Stimulated activated CD4-positive, alpha-beta T cell treated with anti-CD3 and anti-CD28 coated beads, Interleukin-4, amount 100 ng/mL, for 24 hours (primary cell): ENCODE measurements at regions not wholly inside any gene's neighbourhood (a gene's known extent, or its start where the extent isn't known, plus 50 kb on each side); places are given as distances from the start of the nearest gene placed in this dataset.

Experiments
- DNase-seq: peaks from one replicate; pipeline ENCODE4 v3.0.0-alpha.2; 2020

DNA sequence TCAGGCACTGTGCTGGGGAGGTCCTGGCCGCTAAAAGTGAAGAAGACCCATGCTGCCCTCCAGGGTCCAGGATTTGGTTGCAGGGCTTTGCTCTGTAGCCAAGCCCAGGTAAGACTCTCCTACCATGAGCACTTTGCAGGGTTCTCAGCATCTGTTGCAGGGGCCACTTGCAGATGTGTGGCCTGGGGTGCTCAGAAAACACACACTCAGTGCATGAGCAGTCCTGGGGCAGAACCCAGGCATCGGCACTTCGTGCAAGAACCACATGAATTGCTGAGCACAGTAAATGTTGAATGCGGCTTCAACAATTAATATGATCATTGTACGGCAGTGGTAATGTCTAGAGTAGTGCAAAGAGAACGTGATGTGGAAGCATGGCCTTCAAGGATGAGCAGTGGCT, 98.5 kb upstream of the SMIM21 start:
- no peak for DNase-seq

DNA sequence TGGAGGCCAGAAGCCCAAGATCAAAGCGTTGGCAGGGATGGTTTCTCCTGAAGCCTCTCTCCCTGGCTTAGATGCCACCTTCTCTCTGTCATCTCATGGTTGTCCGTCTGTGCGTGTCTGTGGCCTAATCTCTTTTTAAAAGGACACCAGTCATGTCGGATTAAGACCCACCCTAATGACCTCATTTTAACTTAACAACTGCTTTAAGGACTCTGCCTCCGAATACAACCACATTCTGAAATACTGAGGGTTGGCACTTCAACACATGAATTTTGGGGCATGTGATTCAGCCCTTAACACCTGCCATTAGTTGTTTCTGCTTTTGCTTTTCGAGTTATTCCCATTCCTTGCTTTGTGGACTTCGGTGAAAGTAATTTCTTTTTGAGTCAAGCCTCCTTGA, 97.8 kb upstream of the SMIM21 start:
- no peak for DNase-seq

DNA sequence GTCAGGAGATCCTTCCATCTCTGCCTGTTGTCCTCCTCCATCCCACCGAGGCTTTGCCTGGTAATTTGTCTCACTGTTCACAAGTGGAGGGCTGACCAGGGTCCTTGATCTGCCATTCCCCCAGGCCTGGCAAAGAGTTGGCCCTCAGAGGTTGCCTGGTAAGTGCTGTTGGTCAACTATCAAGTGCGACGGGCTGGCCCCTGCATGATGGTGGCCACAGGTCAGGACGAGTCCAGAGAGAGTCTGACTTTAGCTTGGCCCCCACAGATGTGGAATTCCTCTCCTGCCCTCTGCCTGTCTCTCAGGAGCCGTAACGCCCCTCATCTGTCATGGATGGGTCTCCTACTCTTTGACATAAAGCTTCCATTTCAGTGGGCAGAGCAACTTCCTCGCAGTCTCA, 97.3 kb upstream of the SMIM21 start:
- DNase-seq, result no peak

DNA sequence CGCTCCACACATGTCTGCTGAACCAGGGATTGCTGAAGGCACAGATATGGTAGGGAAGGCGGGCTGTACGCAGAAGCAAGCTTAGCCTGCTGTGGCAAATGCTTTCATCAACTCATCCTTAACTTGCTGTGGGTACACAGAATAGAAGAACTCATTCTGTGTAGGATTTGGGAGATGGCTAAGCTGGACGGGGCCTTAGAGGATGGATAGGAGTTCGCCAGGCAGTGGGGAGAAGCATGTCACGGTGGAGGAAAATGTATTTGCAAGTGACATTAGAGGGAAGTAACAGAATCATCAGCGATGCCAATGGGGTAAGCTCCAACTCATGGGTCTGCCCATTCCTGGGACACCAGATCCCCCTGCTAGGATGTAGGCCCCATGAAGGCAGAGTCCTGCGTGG, 96.7 kb upstream of the SMIM21 start:
- DNase-seq, result no peak

DNA sequence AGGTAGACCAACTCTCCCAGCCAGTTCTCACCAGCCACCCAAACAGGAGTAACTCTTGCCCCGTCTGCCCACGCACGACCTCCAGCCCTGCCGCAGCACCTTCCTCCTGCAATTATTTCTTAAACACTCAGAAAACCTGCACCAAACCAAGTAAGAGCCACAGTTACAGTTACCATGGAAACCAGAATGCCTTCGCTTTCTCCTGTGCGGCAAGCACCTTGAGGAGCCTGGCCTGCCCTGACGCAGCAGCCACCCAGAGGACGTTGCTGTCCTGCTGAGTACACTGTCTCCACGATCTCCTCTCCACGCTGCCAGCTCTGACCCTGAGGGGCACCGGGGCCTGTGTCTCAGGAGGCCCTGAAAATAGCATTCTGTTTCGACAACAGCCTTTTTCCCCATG, 94.3 kb upstream of the SMIM21 start:
- no peak for DNase-seq

DNA sequence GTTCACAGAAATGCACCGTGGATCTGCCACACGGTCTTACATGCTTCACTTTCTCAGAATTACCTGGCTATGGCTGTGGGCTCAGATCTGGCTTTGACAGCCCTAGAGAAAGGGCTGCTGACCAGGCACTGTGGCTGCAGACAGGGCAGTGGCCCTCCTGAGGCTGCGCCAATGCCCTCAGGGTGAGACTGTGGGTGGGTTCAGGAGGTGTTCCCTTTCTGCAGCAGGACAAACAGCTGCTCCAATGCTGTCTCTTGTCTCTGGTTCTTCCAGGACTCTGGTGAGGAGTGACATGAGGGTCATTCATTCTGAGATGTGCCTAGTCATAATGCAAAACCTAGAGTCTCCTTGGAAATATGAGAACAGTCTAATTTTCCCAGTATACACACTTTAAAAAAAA, 90.5 kb upstream of the SMIM21 start:
- DNase-seq, result no peak

DNA sequence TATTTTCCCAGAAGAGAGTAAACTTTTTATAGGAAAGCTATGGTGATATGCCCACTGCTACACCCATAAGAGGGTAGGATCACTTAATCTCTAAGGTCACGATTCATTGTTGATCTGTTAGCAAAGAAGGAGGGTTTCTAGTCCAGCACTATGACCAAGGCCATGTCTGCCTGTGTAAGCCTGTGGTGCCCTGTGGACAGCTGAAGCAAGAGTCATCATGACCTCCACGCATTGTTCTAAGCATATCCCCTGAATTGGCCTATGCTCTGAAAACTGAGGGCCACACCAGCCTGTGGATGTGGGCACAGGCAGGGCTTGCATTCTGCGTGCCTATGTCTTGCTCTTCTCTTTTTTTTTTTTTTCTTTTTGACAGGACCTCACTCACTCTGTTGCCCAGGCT, 89.8 kb upstream of the SMIM21 start:
- DNase-seq, result no peak

DNA sequence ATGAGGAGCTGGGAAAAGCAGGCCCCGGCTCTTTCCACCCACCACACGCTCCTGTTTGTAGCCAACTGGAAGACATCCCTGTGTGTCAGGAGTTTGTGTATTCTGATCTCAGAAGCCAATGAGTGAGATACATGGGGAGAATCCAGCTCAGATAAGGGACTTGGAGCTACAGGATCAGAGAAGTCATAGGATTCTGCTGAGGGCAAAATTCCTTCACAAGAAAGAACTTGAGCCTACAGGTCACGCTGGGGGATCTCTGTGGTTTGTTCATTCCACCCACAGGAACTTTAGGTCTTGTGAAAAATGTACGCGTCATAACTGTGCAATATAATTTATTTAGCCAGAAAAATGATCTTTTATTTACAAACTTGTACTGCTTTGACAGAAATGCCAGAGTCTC, 80.1 kb upstream of the SMIM21 start:
- DNase-seq, result no peak

DNA sequence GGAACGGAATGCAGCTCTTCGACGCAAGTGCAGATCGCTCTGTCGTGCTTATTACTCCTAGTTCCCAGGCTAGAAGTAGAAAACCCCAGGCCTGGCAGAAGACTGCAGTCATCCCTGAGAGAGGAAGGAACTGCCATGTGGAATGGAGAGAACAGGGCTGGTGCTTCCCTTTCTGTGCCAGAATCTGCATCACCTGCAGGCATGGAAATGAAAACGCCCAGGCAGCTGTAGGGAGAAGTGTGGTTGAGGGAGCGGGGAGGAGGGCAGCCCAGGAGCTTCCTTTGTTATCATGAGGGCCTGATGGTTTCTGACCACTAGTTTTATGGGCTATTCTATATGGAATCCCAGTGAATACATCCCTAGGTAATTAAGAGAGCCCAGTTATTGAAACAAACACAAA, 79.4 kb upstream of the SMIM21 start:
- no peak for DNase-seq

DNA sequence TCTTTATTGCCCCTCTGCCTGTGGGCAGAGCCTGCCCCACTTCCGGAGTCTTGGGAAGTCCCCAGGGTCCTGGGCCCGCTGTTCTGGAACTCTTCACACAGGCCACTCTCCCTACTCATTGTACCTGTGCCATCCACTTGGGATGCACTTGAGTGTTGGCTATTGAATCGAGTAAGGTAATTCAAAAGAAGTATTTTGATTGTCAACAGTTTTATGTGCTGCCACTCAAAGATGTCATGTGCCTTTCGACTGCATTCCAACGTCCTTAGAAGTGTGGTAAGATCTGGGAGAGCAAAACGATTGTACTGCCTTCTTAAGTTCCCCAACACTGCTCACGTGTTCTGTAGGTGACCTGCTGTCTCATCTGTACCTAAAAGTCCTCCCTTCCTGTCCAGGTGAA, 77.0 kb upstream of the SMIM21 start:
- DNase-seq, result no peak

DNA sequence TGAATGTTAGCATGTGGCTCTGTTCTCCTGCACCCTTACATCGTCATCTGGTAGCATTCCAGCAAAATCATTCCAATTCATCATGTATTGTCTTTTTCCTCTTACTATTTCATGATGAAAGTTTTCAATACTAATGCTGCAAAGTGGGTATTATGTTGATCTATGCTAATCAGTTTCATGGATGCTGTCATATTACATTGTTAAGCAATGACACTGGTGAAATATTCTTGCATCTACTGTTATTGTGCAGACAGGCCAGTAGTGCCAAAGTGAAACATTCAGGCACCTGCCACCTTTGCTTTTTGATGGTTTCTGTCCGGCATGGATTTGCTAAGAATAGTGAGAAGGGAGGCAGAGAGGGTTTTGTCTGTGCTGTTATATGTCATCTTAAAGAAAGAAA, 76.1 kb upstream of the SMIM21 start:
- DNase-seq, result no peak

DNA sequence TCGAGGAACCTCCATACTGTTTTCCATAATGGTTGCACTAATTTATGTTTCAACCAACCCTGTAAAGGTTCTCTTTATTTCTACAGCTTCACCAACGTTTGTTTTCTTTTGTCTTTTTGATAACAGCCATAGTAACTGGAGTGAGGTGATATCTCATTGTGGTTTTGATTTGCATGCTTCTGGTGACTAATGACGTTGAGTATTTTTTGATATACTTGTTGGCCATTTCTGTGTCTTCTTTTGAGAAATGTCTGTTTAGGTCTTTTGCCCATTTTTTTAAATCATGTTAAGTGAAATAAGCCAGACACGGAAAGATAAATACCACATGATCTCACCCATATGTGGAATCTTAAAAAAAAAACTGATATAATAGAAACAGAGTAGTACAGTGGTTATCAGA, 74.8 kb upstream of the SMIM21 start:
- DNase-seq, result no peak

DNA sequence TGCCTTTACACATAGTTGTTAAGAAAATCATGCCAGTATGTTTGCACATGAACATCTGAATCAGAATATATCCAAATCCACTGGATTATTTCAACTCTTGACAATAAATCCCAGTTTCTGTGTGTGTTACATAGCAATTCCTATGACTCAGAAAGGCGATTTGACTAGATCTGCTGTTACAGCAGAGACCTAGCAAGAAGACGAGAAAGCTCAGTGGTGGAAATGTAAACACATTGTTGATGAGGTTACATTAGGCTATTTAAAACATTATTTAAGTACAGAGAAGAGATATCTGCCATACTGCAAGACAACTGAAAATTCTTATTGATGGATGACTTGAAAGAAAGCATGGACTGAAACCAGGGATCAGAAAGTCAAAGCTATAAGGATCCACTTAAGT, 73.0 kb upstream of the SMIM21 start:
- DNase-seq, result no peak

DNA sequence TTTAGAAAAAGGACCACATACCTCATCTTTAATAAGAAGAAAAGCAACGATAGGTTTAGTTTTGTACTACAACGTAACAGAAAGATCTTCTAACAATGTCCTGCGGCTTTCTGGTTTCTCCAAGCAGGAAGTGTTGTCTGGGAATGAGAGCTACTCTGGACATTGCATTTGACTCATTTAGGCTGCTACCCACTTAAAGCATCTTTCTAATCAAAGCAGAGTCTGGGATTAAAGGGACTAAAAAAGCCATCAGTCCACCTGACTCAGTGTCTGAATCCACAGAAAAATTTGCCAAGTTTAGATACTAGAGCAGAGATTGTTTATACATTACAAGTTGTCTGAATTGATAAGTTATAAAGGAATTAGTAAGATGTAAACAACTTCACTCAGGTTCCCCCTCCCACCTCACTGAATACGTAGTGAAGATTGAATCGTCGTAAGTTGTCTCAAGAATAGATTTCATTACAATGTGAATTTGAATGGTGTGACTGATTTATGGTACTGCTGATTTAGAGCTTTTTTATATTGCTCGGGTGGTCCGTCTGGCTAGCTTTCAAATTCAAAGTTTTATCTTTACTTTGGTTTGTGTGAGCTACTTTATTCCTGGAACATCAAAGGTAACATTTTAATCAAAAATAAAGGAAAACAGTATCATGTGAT, 70.2 kb upstream of the SMIM21 start:
- no peak for DNase-seq

DNA sequence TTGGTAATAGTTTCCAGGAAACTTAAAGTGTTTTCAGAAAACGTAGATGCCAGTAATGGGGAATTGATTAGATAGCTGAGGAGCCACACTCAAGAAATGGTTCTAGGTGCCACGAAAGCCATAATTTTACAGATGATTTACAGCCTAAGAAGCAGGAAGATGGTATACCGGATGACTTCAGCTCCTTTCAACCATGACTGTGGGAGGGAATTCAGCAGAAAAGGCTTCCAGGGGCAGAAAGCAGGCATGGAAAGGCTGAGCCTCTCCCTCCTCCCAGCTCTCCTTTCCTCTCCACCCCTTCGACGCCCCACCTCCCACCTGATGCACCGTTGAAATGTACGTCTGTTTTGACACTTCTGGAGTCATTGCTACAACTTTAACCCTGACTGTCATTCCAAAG, 68.6 kb upstream of the SMIM21 start:
- no peak for DNase-seq

DNA sequence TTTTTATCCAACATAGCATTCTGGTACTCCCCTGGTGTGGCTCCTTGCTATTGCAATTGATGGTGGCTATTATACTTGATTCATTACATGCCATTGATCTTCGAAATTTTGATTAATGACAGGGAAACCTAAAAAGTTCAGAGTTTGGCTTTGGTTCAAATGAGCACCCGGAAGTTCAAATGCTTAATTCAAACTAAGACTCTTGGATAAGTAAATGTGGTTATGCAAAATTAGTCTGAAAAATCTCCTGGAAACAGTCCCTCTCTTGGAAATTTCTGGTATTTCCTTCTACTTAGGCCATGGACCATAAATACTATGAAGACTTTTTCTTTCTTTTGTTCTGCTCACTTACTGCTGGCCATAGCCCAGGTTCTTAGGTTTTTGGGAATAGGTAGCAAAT, 65.3 kb upstream of the SMIM21 start:
- DNase-seq, result no peak

DNA sequence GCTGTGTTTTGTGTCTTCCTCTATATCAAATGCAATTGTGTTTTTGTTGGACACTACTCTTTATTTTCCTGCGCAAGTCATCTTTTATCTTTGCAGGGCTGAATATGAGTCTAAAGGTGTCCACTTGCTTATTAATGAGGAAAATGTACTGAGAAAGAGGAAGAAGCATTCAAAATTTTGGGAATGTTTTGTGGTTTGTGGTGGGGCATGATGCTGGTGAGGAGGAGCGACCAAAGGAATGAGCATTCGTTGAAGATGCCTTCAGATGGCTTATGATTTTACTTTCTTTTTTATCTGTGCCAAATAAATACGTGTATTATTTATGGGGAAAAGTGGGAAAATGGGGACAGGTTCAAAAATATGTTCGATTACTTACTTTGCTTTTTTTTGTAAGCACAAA, 63.9 kb upstream of the SMIM21 start:
- DNase-seq, result no peak

DNA sequence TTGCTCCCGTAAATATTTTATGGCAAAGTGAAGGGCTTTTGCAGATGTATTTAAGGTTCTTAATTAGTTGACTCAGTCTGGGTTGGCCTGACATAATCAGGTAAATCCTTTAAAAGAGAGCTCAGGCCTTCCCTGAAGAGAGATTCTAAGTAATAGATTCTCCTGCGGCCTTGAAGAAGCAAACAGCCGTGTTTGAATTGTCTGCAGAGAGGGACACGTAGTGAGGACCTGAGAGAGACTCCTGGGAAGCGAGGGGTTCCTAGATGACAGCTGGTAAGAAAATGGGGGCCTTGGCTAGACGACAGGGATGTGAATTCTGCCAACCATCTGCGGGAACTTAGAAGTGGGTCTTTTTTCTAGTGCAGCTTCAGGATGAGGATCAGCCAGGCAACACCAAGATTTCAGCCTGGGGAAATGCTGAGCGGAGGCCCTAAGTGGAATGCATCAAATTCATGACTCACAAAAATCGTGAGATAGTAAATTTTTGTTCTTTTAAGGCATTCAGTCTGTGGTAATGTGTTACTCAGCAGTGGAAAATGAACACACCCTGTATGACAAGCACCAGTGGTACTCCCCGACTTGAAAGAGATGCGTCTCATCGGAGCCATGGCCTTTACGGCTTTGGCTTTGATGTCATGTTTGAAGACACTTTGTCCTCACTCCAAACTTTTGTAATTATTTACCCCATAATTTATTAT, 62.1 kb upstream of the SMIM21 start:
- no peak for DNase-seq

DNA sequence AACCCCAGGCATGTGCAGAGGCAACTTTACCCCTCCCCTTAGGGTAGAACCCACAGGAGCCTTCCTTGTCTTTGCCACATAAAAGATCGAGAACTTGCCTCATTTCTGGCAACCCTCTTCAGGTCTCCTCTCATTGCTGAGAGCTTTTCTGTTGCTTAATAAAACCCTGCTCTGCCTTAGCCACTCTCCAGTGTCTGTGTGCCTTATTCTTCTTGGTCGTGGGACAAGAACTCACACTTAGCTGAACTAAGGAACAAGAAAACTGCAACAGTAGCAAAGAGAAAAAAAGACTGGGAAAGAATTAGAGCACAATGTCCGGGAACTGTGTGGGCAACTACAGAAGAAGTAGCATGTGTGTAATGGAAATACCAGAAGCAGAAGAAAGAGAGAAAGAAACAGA, 56.2 kb upstream of the SMIM21 start:
- no peak for DNase-seq

DNA sequence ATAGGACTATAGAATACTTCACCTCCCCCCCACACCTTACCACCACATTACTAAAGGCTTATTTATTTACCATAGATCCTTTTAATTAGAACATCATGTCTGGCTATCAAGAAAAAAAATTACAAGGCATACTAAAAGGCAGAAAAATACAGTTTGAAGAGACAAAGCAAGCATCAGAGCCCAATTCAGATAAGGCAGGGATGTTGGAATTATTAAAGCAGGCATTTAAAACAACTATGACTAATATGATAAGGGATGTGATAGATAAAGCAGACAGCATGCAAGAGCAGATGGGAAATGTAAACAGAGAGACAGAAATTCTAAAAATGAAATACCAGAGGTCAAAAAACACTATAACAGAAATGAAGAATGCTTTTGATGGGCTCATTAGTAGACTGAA, 55.4 kb upstream of the SMIM21 start:
- no peak for DNase-seq

DNA sequence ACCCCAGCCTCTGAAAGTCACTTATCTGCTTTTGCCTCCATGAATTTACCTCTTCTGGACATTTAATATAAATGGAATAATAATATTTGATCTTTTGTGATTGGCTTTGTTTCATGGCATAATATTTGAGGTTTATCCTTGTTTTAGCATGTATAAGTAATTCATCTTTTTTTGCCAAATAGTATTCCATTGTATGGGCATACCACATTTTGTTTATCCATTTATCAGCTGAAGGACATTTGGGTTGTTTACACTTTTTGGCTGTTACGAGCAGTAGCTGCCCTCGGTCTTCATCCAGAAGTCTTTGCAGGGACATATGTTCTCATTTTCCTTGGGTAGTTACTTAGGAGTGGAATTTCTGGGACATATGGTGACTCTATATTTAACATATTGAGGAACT, 53.0 kb upstream of the SMIM21 start:
- no peak for DNase-seq

DNA sequence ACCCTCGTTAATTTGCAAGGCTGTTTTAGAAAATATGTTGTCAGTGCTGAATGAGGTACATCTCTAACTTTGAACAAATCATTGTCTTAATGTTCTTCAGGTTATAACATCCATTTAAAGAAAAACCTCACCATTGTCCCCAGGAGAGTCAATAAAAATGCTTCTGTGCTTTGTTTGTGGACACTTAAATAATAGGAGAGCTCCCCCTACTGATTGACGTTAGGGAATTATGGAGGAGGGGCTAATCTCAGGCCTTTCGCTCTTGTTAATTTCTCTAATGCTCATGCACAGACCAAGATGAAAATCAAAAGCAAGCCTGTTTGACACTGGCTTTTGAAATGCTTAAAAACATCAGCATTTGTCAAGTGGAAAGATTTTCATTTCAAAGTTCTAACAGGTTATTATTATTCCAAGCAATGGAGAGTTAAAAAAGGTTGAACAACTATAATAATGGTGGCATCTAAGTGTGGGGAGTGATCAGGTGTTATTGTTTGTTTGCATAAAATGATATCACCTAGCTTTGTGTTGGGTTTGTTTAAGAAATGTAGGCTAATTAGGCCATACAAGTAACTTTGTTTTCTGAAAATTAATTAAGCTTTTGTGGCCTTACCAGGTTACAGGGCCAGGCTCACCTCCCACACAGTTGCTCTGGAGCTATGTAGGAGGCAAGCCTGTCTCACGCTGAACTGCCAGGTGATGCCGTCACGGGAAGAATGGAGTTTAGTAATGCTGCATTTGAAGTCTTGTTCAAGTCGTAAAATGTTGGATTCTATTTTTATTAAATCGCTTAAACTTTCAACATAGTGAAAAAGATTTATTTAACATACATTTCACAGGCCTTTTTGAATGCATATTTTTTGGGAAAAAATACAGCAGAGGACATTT, 51.7 kb upstream of the SMIM21 start:
- no peak for DNase-seq

DNA sequence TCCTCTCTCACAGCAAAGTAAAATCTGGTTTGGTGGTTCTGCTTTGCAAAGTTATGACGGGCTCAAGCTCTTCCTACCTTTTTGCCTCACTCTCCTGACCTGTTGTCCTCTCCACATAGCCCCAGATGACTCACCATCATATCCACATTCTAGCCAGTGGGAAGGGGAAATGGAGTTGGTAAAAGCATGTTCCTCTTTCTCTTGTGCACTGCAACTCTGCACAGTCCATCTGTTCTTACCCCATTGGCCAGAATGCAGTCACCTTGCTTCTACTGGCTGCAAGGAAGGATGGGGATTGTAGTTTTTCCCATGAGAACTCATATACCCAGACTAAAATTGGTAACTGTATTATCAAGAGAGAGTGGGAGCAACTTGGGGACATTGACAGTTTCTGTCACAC, 50.4 kb upstream of the SMIM21 start:
- DNase-seq, result no peak
